NAMALWA (cell line): ENCODE measurements at regions not wholly inside any gene's neighbourhood (a gene's known extent, or its start where the extent isn't known, plus 50 kb on each side); places are given as distances from the start of the nearest gene placed in this dataset.

Experiments used
- DNase-seq: peaks from one replicate; pipeline ENCODE4 v3.0.0-alpha.2; 2015; ENCODE audit warnings: low spot score

DNA sequence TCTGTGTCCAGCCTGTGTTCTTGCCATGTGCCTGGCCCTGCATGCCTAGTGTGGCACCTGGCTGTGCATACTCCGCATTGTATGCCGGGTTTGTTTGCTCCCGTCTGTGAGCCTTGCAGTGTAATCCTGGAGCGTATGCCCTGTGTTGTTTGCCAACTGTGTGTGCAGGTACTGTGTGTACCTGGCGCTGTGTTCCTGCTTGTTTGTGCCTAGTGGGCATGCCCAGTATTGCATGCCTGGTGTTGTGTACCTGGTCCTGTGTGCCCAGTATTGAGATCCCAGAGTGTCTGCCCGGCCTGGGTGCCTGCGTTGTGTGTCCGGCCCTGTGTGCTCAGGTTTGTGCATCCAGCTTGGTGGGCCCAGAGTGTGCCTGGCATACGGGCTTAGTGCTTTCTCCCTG lies 54.5 kb upstream of the CHRNA7 start:
- peak; percentile 27 for DNase-seq

DNA sequence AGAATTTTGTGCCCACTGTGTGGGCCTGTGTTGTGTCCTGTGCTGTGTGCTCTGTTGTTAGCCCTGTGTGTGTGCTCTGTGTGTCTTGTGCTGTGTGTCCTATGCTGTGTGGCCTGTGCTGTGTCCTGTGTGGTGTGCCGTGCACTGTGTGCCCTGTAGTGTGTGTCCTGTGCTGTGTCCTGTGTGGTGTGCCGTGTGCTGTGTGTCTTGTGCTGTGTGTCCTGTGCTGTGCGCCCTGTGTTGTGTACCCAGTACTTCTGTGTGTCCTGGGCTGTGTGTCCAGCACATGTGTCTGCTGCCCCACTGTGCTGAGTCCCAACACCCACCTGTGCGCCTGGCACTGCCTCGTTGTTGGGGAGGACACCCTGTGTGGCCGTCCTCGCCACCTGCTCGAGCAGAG lies 53.2 kb upstream of the CHRNA7 start:
- DNase-seq = no peak

DNA sequence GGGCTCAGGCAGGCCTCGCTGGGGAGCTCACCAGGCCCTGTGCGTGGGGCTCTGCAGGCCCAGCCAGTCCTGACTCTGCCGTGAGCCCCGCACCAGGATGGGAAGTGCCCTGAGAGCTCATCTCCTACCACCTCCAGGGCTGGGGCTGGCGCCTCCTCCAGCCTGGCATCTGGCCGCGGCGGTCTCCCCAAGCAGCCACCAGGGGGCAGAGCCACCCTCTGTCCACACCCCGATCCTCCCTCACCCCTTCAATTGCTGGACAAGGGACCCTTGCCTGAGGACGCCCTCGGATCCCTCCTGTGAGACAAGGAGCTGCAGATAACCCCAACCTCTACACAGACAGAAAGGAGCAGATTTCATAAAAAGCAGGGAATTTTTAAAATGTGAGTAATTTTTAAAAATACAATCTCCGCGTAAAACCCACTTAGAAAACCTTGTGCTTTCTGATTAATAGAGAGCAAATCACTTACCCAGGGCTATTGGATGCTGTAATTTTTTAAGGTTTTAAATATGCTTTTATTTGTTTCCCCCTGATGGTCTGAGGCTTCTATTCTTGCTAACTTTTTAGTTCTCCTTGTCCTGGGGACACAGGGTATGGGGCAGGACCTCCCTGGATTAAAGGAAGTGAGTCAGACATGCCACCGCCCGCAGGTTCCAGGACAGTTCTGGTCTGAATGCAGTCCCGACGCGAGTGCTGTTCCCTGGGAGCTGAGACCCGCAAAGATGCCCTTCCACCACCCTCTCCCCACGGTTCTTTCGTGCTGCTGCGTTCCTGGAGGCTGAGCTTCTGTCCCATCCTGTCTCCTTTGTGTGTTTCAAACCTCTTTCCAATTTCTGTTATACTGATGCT lies 52.3 kb upstream of the CHRNA7 start:
- DNase-seq = peak; percentile 62
